Right lobe of liver (tissue), 4 donors: ENCODE measurements at regions not wholly inside any gene's neighbourhood (a gene's known extent, or its start where the extent isn't known, plus 50 kb on each side); places are given as distances from the start of the nearest gene placed in this dataset.

Source experiments
- CTCF ChIP-seq, 4 donors: fragments of 200-600 bp in 3 of 4; fragments of 450-650 bp in 1 of 4; IDR thresholded peaks; one replicate each; pipeline versions ENCODE4 v1.5.1 to v1.8.0; 2016 to 2022; ENCODE audit warnings: antibody characterized with exemption in 4 of 4, mild to moderate bottlenecking in 2 of 4
- POLR2A ChIP-seq: fragments of 450-650 bp; IDR thresholded peaks from one replicate; pipeline ENCODE4 v1.6.1; 2017; ENCODE audit warnings: antibody characterized with exemption, mild to moderate bottlenecking
- donor health status: DM: no; HTN: no; CAD: no.
- donor health status: DM: no; HTN: no; CAD: no.
- donor health status: DM: no; HTN: yes; CAD: no.

- TF ChIP-seq CTCF (IDR thresholded peaks at IDR 0.05), result no peak
- TF ChIP-seq POLR2A, result no peak
These were observed 245.5 kb downstream of the BRD1 start for GRCh38 chr22:49582181-49582580.
